Erythroblast (primary cell): ENCODE measurements at regions not wholly inside any gene's neighbourhood (a gene's known extent, or its start where the extent isn't known, plus 50 kb on each side); places are given as distances from the start of the nearest gene placed in this dataset.

Source experiments
- GATA1 ChIP-seq: IDR thresholded peaks from 2 replicates; pipeline ENCODE4 v1.6.1; 2011; ENCODE audit warnings: low read depth, mild to moderate bottlenecking, control low read depth, low read length, moderate library complexity
- POLR2A ChIP-seq: IDR thresholded peaks from 2 replicates; pipeline ENCODE4 v1.6.1; 2011; ENCODE audit warnings: mild to moderate bottlenecking, low read length

DNA sequence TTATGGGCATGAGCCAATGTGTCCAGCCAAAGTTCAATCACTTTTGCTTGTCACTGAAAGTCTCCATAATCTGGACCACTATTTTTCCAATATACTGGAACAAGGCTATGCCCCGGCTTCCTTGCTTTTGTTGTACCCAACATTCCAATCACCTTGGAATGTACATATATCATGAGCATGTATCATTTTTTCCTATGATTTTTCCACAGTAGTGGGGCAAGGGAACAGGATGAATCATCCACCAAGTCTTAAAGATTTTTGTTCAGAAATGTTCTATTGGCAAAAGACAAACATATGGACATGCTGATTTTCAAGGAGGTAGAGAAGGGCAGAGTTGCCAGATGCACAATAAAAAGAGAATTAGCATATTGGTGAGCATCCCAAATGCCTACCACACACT lies 548.1 kb upstream of the INTU start:
- TF ChIP-seq POLR2A (no peak), GATA1 (no peak)
